ENCODE measurements at regions not wholly inside any gene's neighbourhood (a gene's known extent, or its start where the extent isn't known, plus 50 kb on each side); places are given as distances from the start of the nearest gene placed in this dataset.

GRCh38 chr6:41428336-41428995 lies 93.1 kb downstream of the NCR2 start:
- DNase-seq (ENCODE audit: low read depth in 4 of 4, low spot score in 3 of 4) = no peak

GRCh38 chr6:41428996-41429421 lies 93.6 kb downstream of the NCR2 start:
- no peak for DNase-seq (ENCODE audit: low read depth in 4 of 4, low spot score in 3 of 4)

DNA sequence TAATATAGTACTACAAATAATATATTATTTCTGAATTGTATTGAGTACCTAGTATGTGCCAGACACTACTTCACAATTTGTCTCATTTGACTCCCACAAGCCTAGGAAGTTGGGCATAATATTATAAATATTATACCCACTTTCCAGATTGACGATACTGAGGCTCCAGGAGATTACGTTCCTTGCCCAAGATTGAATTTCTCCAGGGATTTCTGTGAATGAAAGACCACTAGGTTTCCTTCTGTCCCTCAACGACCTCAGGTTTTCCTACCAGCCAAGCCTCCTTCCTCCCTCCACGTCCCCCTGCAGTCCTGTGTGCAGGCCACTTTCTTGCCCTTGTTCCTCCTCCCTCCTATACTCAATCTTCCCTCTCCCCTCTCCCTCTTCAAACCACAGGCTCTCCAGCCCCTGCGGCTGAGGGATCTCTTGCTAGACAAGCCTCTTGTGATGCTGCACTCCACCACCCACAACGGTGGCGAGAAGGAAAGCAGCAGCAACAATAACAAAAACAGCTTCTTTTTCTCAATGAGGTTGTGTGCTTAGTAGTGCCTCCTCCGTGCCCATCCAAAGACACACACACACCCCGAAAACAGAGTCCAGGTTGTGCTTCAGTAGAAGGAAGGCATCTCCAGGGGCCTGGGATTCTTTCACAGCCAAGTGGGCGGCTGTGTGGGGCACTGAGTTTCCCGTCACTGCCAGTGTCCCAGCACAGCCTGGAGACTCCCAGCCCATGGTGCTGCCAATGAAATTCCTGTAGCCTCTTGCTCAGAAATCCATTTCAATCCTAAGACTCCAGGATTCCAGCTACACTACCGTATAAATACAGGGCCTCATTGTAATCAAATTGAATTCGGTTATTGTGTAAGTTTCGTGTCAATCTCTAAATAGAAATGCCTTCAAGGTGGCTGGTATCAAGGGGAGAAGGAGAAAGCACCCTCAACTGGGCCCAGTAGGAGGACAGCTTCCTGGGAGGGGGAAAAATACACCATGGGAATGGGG lies 94.4 kb downstream of the NCR2 start:
- DNase-seq (ENCODE audit: low read depth in 4 of 4, low spot score in 3 of 4) = no peak

DNA sequence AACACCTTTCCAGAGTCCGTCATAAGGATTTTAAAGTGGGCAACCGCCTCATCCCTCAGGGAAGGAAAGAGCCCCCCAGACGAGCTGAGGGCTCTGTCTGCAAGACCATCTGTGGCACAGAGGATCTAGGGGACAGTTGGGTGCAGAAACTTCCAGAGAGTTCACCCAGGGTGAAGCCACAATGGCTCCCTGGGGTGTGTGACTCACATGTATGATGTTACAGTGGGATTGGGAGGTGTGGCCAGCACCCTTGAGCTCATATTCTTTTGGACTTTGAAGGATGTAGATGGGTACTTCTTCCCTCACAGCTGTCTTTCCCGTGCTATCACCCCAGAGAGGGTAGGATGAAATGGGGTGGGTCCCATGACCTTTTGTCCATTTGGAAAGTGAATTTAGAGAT lies 95.5 kb downstream of the NCR2 start:
- DNase-seq (ENCODE audit: low read depth in 4 of 4, low spot score in 3 of 4) = no peak

DNA sequence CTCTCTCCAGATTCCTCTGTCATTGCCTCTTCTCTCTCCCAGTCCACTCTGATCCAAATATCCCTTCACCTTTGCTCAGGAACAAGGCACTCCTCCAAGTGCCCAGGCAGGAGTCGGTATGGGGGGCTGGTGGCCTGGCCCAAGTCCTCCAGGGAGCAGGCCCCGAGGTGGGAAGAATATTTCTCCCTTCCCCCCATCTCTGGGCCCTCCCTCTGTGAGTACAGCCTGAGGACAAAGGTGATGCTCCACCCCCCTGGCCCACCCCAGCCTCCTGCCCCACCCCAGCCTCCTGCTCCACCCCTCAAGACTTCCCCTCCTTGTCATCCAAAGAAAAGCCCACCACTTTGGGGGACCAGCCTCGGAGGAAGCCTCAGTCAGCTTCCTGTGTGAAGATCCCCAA lies 96.9 kb downstream of the NCR2 start:
- no peak for DNase-seq (ENCODE audit: low read depth in 4 of 4, low spot score in 3 of 4)

DNA sequence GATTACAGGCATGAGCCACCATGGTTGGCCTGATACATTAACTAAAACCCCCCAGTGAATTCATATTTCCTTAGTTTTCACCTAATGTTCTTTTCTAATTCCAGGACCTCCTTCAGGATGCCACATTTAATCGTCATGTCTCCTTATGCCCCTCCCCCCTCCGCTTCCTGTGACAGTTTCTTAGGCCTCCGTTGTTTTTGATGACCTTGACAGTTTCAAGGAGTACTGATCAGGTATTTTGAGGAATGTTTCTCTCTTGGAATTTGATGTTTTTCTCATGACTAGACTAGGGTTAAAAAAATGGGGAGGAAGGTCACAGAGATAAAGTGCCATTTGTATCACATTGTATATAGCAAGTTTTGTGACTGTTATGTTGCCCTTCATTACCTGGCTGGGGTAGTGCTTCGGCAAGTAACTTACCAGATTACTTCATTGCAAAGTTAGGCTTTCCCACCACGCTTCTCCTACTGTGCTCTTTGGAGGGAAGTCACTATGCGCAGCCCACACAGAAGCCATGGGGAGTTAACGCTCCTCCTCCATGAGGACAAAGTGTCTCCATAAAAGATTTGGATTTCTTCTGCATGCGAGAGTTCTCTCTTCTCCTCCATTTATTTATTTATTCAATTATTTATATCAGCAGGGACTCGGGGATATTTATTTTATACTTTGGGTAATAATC lies 99.5 kb downstream of the NCR2 start:
- DNase-seq (ENCODE audit: low read depth in 4 of 4, low spot score in 3 of 4) = no peak

GRCh38 chr6:41437604-41438003 lies 102.2 kb downstream of the NCR2 start:
- no peak for DNase-seq (ENCODE audit: low read depth in 4 of 4, low spot score in 3 of 4)

- DNase-seq (ENCODE audit: low read depth in 4 of 4, low spot score in 3 of 4) = no peak
Measured at GRCh38 chr6:41438746-41439145, 103.3 kb downstream of the NCR2 start.

DNA sequence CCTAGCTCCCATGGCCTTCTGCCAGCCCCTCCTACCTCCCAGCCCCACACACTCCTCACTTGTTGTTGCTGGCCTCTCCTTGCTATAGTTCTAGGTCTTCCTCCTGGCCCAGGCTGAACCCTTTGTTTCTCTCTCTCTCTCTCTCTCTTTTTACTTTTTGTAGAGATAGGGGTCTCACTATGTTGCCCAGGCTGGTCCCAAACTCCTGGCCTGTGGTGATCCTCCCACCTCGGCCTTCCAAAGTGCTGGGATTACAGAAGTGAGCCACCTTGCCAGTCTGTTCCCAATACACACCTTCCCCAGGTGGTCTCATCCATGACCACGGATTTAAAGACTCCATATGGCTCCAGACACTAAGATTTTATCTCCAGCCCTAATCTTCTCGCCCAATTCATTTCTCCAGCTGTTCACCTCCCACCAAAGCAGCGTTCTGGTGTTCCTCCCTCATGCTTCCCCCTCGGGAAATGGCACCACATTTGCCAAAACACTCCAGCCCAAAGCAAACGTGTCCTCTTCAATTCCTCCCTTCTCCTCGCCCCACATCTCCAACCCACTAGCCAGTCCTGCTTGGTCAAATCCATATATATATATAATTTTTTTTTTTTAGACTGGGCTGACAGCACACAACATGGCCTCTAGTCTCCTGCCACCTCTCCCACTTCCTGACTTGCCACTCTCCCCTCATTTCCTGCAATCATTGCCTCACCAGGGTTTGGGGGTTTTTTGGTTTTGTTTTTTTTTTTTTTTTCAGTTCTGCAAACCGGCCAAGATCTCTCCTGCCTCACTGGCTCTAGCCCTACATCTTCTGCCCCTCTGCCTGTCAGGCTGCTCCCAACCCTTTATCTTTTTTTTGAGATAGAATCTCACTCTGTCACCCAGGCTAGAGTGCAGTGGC lies 104.4 kb downstream of the NCR2 start:
- DNase-seq (ENCODE audit: low read depth in 4 of 4, low spot score in 3 of 4) = no peak

DNA sequence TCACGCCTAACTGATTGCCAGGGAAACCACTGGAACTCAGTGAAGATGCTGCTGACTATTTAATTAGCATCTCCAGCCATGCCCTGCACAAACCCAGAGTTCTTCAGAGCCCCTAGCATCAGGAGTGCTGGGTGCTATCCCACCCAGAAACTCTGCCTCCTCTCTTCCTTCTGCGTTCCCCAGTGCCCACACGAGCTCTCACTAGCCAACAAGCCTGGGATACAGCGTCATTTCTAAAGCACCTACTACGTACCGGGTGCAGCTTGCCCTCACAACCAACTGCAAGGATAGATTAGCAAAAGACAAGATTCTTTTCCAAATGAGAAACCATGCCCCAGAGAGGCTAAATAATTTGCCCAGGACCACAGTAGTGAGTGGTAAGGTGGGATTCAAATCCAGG lies 105.2 kb upstream of the FOXP4 start:
- no peak for DNase-seq (ENCODE audit: low read depth in 4 of 4, low spot score in 3 of 4)

- no peak for DNase-seq (ENCODE audit: low read depth in 4 of 4, low spot score in 3 of 4)
Measured at GRCh38 chr6:41441598-41442351, 104.4 kb upstream of the FOXP4 start.

DNA sequence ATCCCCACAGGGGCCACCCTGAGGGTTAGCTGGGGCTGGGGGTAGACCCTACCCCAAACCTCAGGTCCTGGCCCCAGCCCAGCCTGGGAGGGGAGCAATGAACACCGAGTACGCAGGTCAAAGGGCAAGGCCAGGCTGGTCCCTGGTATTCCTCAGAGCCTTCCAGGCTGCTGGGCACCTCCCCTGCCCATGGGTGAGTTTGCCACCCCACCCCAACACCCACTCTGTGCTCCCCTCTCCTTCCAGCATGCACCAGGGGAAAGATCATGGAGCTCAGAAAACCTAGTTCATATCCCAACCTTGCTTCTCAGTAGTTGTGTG lies 103.9 kb upstream of the FOXP4 start:
- DNase-seq (ENCODE audit: low read depth in 4 of 4, low spot score in 3 of 4) = no peak

- peak; percentile 68 to 92 (median 88) for DNase-seq (ENCODE audit: low read depth in 4 of 4, low spot score in 3 of 4)
Measured at GRCh38 chr6:41442800-41443501, 103.2 kb upstream of the FOXP4 start.

GRCh38 chr6:41443616-41444525 lies 102.3 kb upstream of the FOXP4 start:
- no peak for DNase-seq (ENCODE audit: low read depth in 4 of 4, low spot score in 3 of 4)

- DNase-seq (ENCODE audit: low read depth in 4 of 4, low spot score in 3 of 4) = no peak
Measured at GRCh38 chr6:41445261-41445660, 100.9 kb upstream of the FOXP4 start.

DNA sequence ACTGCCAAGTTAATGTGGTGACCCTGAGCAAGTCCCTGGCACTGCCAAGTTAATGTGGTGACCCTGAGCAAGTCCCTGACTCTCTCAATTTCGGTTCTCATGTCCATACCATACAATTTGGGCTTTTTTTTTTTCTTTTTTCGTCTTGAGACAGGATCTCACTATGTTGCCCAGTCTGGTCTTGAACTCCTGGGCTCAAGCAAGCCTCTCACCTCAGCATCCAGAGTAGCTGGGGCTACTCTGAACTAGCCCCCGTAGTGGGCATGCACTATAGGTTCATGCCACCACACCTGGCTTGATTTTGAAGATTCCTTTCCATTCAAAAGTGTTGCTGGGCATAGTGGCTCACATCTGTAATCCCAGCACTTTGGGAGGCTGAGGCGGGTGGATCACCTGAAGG lies 100.0 kb upstream of the FOXP4 start:
- no peak for DNase-seq (ENCODE audit: low read depth in 4 of 4, low spot score in 3 of 4)

GRCh38 chr6:41446907-41447545 lies 99.2 kb upstream of the FOXP4 start:
- no peak for DNase-seq (ENCODE audit: low read depth in 4 of 4, low spot score in 3 of 4)

- no peak for DNase-seq (ENCODE audit: low read depth in 4 of 4, low spot score in 3 of 4)
Measured at GRCh38 chr6:41448256-41448655, 97.9 kb upstream of the FOXP4 start.
